Chondrocyte (in vitro differentiated cells): ENCODE measurements at regions not wholly inside any gene's neighbourhood (a gene's known extent, or its start where the extent isn't known, plus 50 kb on each side); places are given as distances from the start of the nearest gene placed in this dataset.
"Not testable (repeated sequence)": the region's sequence is repeated elsewhere in the genome, so short reads cannot be mapped to it uniquely, and the experiment has no call there.

ENCODE experiments used
- DNase-seq: peaks from one replicate; pipeline ENCODE4 v3.0.0; 2021; ENCODE audit warnings: mixed read lengths, low spot score
- H3K27ac Mint-ChIP-seq: one replicate; pipeline ENCODE4 v1.8.0; 2021; ENCODE audit warnings: mild to moderate bottlenecking, moderate library complexity, mixed read lengths; ENCODE audit not compliant: unreplicated experiment
- H3K27me3 Mint-ChIP-seq: 2 replicates; pipeline ENCODE4 v1.8.0; 2021; ENCODE audit warnings: low read depth, mixed read lengths
- H3K36me3 Mint-ChIP-seq: 2 replicates; pipeline ENCODE4 v1.8.0; 2021; ENCODE audit warnings: low read depth, mixed read lengths
- H3K4me1 Mint-ChIP-seq: 2 replicates; pipeline ENCODE4 v1.8.0; 2021; ENCODE audit warnings: low read depth, mild to moderate bottlenecking, mixed read lengths
- H3K4me3 Mint-ChIP-seq: one replicate; pipeline ENCODE4 v1.8.0; 2021; ENCODE audit warnings: mild to moderate bottlenecking, moderate library complexity, mixed read lengths; ENCODE audit not compliant: unreplicated experiment
- H3K9me3 Mint-ChIP-seq: 2 replicates; pipeline ENCODE4 v1.8.0; 2021; ENCODE audit warnings: low read depth, mixed read lengths
- TF ChIP-seq, protein P1 (sequence below): fragments of 200-600 bp; sonication (generic); IDR thresholded peaks from 2 replicates; pipeline ENCODE4 v1.5.0; 2021; ENCODE audit warnings: antibody characterized with exemption, mild to moderate bottlenecking, moderate library complexity

DNA sequence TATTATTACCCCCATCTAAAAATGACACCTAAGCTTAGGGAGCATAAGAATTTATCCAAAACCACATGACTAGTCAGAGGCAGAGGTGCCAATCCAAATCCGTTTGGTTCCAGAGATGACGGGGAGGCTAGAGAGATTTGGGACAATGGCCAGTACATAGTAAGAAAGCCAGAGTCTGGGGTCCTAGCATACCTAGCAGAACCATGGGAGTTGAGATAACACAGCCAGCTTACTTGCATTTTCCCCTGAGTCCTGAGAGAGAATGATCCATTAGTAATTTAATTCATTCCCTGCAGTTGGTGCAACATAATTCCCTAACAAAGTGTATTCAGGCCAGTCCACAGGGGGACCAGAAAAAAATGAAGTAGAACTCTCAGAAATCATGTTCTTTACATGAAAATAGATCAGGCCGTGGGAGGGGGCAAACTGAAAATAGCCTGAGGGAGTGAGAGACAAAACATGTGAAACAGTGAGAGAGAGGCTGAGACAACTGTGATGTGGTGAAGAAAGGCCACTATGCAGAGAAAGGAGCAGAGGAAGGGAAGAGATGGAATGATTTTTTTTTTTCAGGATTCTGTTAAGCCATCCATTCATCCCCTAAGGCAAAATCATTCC, 243.3 kb downstream of the BRINP2 start:
- H3K4me3 Mint-ChIP-seq = no peak overlapping the region
- H3K27ac Mint-ChIP-seq = no peak overlapping the region
- DNase-seq = no peak
- no peaks in the 10 kb centered on the region for H3K9me3 Mint-ChIP-seq
- no peaks in the 10 kb centered on the region for H3K4me1 Mint-ChIP-seq
- H3K27me3 Mint-ChIP-seq = peaks cover 30% of the 10 kb centered on the region
- H3K36me3 Mint-ChIP-seq = no peaks in the 10 kb centered on the region
- TF ChIP-seq, protein P1, sequence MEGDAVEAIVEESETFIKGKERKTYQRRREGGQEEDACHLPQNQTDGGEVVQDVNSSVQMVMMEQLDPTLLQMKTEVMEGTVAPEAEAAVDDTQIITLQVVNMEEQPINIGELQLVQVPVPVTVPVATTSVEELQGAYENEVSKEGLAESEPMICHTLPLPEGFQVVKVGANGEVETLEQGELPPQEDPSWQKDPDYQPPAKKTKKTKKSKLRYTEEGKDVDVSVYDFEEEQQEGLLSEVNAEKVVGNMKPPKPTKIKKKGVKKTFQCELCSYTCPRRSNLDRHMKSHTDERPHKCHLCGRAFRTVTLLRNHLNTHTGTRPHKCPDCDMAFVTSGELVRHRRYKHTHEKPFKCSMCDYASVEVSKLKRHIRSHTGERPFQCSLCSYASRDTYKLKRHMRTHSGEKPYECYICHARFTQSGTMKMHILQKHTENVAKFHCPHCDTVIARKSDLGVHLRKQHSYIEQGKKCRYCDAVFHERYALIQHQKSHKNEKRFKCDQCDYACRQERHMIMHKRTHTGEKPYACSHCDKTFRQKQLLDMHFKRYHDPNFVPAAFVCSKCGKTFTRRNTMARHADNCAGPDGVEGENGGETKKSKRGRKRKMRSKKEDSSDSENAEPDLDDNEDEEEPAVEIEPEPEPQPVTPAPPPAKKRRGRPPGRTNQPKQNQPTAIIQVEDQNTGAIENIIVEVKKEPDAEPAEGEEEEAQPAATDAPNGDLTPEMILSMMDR = no peak

DNA sequence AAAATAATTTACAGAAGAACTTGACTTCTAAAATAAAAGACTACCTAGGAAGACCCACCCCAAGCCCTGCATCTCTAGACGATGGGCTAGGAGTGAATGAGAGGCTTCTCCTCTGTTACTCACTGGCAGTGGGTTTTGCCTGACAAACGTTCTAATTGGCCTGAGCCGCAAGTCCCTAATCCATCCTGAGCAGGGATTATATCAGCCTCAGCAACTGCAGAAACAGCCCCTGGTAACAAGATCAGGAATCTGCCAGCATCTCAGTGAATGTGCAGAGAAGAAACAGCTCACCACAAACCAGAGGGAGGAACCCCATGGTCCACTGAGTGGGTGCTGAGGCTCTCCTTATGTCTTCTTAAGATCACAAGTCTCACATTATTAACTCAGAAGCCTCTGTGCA, 240.6 kb downstream of the BRINP2 start:
- DNase-seq = no peak
- no peak overlapping the region for H3K4me3 Mint-ChIP-seq
- peaks cover 5% of the 10 kb centered on the region for H3K9me3 Mint-ChIP-seq
- H3K27me3 Mint-ChIP-seq = peaks cover 30% of the 10 kb centered on the region
- no peaks in the 10 kb centered on the region for H3K36me3 Mint-ChIP-seq
- no peaks in the 10 kb centered on the region for H3K4me1 Mint-ChIP-seq
- TF ChIP-seq, protein P1 = no peak
- H3K27ac Mint-ChIP-seq = no peak overlapping the region

GRCh38 chr1:177410179-177410766, 239.5 kb downstream of the BRINP2 start:
- no peaks in the 10 kb centered on the region for H3K4me1 Mint-ChIP-seq

GRCh38 chr1:177406323-177406722, 235.6 kb downstream of the BRINP2 start:
- H3K9me3 Mint-ChIP-seq, H3K36me3 Mint-ChIP-seq, H3K27me3 Mint-ChIP-seq, H3K27ac Mint-ChIP-seq, DNase-seq, H3K4me3 Mint-ChIP-seq, H3K4me1 Mint-ChIP-seq: not testable (repeated sequence)

More at GRCh38 chr1:177410179-177410766, 239.5 kb downstream of the BRINP2 start:
- H3K36me3 Mint-ChIP-seq = no peaks in the 10 kb centered on the region
- TF ChIP-seq, protein P1 = no peak
- DNase-seq = no peak
- no peak overlapping the region for H3K27ac Mint-ChIP-seq
- H3K9me3 Mint-ChIP-seq = peaks cover 5% of the 10 kb centered on the region
- peaks cover 28% of the 10 kb centered on the region for H3K27me3 Mint-ChIP-seq
- no peak overlapping the region for H3K4me3 Mint-ChIP-seq

GRCh38 chr1:177392336-177392735, 221.6 kb downstream of the BRINP2 start:
- Mint-ChIP-seq H3K27ac (no peak overlapping the region), H3K36me3 (no peaks in the 10 kb centered on the region), H3K4me1 (no peaks in the 10 kb centered on the region), H3K9me3 (no peaks in the 10 kb centered on the region), H3K27me3 (peaks cover 12% of the 10 kb centered on the region), H3K4me3 (no peak overlapping the region)
- TF ChIP-seq, protein P1 = no peak
- no peak for DNase-seq
